ENCODE measurements at regions not wholly inside any gene's neighbourhood (a gene's known extent, or its start where the extent isn't known, plus 50 kb on each side); places are given as distances from the start of the nearest gene placed in this dataset.
"Not testable (repeated sequence)": the region's sequence is repeated elsewhere in the genome, so short reads cannot be mapped to it uniquely, and the experiment has no call there.

- not testable (repeated sequence) for TF ChIP-seq EZH2 (IDR thresholded peaks at IDR 0.05; ENCODE audit: insufficient read depth, poor library complexity, severe bottlenecking); EZH2phosphoT487 (IDR thresholded peaks at IDR 0.05; ENCODE audit: insufficient read depth, low read depth)
These were observed 333.7 kb downstream of the BCL2L11 start for GRCh38 chr2:111454404-111454803.

Data from GM23248 (cell line).